Activated naive CD4-positive, alpha-beta T cell treated with anti-CD3 and anti-CD28 coated beads, Interleukin-2, amount 50 U/mL, for 24 hours (primary cell): ENCODE measurements at regions not wholly inside any gene's neighbourhood (a gene's known extent, or its start where the extent isn't known, plus 50 kb on each side); places are given as distances from the start of the nearest gene placed in this dataset.

ENCODE experiments used
- H3K27ac Mint-ChIP-seq: one replicate; pipeline ENCODE4 v1.8.0; 2021; ENCODE audit warnings: mild to moderate bottlenecking, mixed read lengths
- H3K27me3 Mint-ChIP-seq: one replicate; pipeline ENCODE4 v1.8.0; 2021; ENCODE audit warnings: mixed read lengths
- H3K36me3 Mint-ChIP-seq: one replicate; pipeline ENCODE4 v1.8.0; 2021; ENCODE audit warnings: mixed read lengths
- H3K4me1 Mint-ChIP-seq: one replicate; pipeline ENCODE4 v1.8.0; 2021; ENCODE audit warnings: mixed read lengths
- H3K4me3 Mint-ChIP-seq: one replicate; pipeline ENCODE4 v1.8.0; 2021; ENCODE audit warnings: mild to moderate bottlenecking, mixed read lengths
- H3K9me3 Mint-ChIP-seq: one replicate; pipeline ENCODE4 v1.8.0; 2021; ENCODE audit warnings: mixed read lengths

DNA sequence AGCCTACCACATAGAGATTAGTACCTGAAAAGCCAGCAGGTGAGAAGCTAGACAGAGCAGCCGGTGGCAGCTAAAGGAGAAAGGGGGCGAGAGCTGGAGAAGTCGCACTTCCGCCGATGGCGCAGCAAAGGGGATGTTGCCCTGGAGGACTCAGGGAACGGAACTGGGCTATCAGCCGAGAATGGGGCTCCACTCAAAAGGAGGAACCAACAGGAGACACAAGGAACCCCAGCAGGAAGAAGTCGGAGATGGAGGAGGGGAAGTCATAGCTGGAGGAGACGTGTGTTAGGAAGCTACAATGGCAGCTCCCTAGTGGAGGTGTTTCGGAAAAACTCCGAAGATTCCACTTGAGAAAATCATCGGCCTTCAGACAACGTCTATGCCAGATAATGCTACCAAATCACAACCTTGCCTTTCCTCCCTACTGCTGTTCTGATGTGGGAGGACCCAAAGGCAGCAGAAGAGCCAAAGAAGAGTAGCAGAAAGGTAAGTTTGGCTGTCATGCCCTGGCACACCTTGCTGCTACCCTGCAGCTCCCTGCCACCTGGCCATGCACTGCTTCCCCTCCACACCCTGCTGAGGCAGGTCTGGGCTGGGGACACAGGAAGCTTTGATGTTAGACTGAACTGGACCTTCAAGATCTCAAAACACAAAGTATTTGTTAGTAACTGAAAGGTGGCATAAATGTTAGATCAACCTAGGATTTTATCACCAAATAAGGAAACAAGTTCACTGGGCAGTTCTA is 127.9 kb downstream of the DLEU7 start:
- no peak overlapping the region for H3K4me3 Mint-ChIP-seq
- no peak overlapping the region for H3K27ac Mint-ChIP-seq
- H3K27me3 Mint-ChIP-seq: peaks cover 2% of the 10 kb centered on the region
- H3K4me1 Mint-ChIP-seq: peaks cover 19% of the 10 kb centered on the region
- H3K9me3 Mint-ChIP-seq: no peaks in the 10 kb centered on the region
- H3K36me3 Mint-ChIP-seq: no peaks in the 10 kb centered on the region

DNA sequence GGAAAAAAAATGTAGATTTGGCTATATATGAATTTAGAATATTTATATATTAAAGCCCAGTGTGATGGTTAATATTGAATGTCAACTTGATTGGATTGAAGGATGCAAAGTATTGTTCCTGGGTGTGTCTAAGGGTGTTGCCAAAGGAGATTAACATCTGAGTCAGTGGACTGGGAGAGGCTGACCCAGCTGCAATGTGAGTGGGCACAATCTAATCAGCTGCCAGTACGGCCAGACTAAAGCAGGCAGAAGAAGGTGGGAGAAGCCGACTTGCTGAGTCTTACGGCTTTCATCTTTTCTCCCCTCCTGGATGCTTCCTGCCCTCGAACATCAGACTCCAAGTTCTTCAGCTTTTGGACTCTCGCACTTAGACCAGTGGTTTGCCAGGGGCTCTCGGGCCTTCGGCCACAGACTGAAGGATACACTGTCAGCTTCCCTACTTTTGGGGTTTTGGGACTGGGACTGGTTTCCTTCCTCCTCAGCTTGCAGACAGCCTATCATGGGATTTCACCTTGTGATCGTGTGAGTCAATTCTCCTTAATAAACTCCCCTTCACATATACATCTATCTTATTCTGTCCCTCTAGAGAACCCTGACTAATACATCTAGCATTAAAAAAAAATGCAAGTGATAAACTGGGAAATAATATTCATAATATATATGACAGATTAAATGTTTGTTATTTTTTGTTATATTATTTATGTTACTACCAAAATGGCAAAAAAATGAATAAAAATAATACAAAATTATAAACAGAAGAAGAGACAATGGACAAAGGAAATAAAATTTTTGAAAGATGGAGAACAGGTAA is 122.4 kb downstream of the DLEU7 start:
- H3K27ac Mint-ChIP-seq: no peak overlapping the region
- H3K4me1 Mint-ChIP-seq: no peaks in the 10 kb centered on the region

GRCh38 chr13:50721672-50721992 is 121.9 kb downstream of the DLEU7 start:
- Mint-ChIP-seq H3K27me3 (peaks cover 5% of the 10 kb centered on the region), H3K4me1 (no peaks in the 10 kb centered on the region), H3K4me3 (no peak overlapping the region), H3K9me3 (no peaks in the 10 kb centered on the region), H3K27ac (no peak overlapping the region), H3K36me3 (peaks cover 1% of the 10 kb centered on the region)

More for the DNA sequence above, 122.4 kb downstream of the DLEU7 start:
- peaks cover 1% of the 10 kb centered on the region for H3K36me3 Mint-ChIP-seq
- H3K9me3 Mint-ChIP-seq: no peaks in the 10 kb centered on the region
- no peak overlapping the region for H3K4me3 Mint-ChIP-seq
- peaks cover 5% of the 10 kb centered on the region for H3K27me3 Mint-ChIP-seq

DNA sequence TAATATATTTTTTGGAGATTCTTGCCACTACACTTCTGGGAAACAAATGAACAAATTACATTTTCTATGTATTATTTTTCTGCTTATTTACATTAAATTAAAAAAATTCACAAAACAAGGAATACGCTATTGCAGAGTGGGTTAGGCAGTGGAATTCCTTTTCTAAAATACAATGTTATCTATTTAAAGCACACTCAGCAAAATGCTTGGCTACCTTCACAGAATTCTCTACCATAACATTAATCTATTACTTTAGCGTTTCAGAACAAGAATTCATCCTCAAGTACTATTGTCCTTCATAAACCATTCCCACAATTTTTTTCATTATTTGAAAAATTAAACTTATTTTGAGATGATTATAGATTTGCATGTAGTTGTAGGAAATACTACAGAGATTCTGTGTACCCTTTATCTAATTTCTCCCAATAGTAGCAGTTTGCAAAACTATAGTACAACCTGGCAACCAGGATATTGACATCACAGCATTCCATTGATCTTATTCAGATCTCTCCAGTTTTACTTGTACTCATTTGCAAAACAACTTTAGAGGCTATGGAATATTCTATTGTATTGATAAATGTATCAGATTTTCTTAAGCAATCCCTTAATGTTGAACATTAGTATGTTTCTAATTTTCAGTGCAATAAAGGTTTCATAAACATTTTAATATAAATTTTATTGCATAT is 120.9 kb downstream of the DLEU7 start:
- no peaks in the 10 kb centered on the region for H3K4me1 Mint-ChIP-seq
- H3K36me3 Mint-ChIP-seq: peaks cover 1% of the 10 kb centered on the region
- no peak overlapping the region for H3K27ac Mint-ChIP-seq
- H3K27me3 Mint-ChIP-seq: peaks cover 3% of the 10 kb centered on the region
- H3K9me3 Mint-ChIP-seq: no peaks in the 10 kb centered on the region
- H3K4me3 Mint-ChIP-seq: no peak overlapping the region

GRCh38 chr13:50724438-50724837 is 119.1 kb downstream of the DLEU7 start:
- Mint-ChIP-seq H3K9me3 (no peaks in the 10 kb centered on the region), H3K4me1 (no peaks in the 10 kb centered on the region), H3K36me3 (peaks cover 1% of the 10 kb centered on the region), H3K27me3 (peaks cover 5% of the 10 kb centered on the region), H3K4me3 (no peak overlapping the region), H3K27ac (peak overlapping the region; percentile 78)

DNA sequence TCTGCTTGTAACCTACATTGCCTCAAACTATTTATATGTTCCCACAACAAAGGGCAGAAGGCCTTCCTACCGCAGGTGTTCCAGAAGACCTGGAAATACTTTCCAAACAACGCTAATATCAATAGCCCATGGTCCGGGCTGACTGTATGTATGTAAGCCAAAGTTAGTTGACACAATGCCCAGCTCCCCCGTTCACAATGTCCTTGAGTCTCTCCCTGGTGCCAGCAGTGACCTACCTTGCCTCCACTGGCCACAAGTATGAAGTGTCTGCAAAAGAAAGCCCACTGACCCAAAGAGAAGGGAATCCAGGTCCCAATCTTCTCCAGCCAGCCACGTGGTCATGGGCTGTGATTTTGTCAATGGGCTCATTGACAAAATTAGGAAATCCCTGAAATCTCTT is 118.6 kb downstream of the DLEU7 start:
- Mint-ChIP-seq H3K36me3 (peaks cover 1% of the 10 kb centered on the region), H3K27ac (no peak overlapping the region), H3K27me3 (peaks cover 5% of the 10 kb centered on the region), H3K4me1 (no peaks in the 10 kb centered on the region), H3K4me3 (no peak overlapping the region), H3K9me3 (no peaks in the 10 kb centered on the region)

DNA sequence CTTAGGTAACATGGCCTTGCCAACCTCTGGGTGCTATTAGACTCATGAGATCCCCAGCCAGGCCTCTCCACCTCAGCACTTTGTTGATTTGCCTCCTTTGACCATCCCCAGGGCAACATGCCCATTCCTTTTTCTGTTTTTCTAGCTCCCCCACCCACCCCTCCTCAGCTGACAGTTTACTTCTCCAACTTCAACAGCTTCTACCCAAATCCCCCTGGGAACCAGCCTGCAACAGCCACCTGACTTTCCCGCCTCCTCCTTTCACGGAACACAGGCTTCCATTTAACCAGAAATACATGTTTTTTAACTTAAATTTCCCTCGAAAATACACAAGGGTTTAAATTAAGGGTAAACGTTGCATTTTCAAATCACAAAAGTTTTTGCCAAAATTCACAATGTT is 117.3 kb downstream of the DLEU7 start:
- Mint-ChIP-seq H3K9me3 (no peaks in the 10 kb centered on the region), H3K4me3 (no peak overlapping the region), H3K36me3 (peaks cover 1% of the 10 kb centered on the region), H3K4me1 (no peaks in the 10 kb centered on the region), H3K27ac (no peak overlapping the region), H3K27me3 (peaks cover 5% of the 10 kb centered on the region)

DNA sequence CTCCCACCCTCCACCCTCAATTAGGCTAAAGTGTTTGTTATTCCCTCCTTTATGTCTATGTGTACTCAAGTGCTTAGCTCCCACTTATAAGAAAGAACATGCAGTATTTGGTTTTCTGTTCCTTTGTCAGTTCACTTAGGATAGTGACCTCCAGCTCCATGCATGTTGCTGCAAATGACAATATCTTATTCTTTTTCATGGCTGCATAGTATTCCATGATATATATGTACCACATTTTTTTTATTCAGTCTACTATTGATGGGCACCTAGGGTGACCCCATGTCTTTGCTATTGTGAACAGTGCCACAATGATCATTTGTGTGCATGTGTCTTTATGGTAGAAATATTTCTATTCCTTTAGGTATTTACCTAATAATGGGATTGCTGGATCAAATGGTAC is 114.3 kb downstream of the DLEU7 start:
- Mint-ChIP-seq H3K9me3 (no peaks in the 10 kb centered on the region), H3K27me3 (peaks cover 5% of the 10 kb centered on the region), H3K4me1 (no peaks in the 10 kb centered on the region), H3K27ac (no peak overlapping the region), H3K4me3 (no peak overlapping the region), H3K36me3 (peaks cover 1% of the 10 kb centered on the region)

- peaks cover 2% of the 10 kb centered on the region for H3K27me3 Mint-ChIP-seq
- H3K9me3 Mint-ChIP-seq: no peaks in the 10 kb centered on the region
- H3K36me3 Mint-ChIP-seq: no peaks in the 10 kb centered on the region
- H3K4me3 Mint-ChIP-seq: no peak overlapping the region
- H3K27ac Mint-ChIP-seq: no peak overlapping the region
- H3K4me1 Mint-ChIP-seq: no peaks in the 10 kb centered on the region
Observed at GRCh38 chr13:50730496-50731351, 112.8 kb downstream of the DLEU7 start.

GRCh38 chr13:50731400-50731799 is 112.1 kb downstream of the DLEU7 start:
- Mint-ChIP-seq H3K27me3 (peaks cover 2% of the 10 kb centered on the region), H3K9me3 (no peaks in the 10 kb centered on the region), H3K36me3 (no peaks in the 10 kb centered on the region), H3K4me1 (no peaks in the 10 kb centered on the region), H3K27ac (no peak overlapping the region), H3K4me3 (no peak overlapping the region)

DNA sequence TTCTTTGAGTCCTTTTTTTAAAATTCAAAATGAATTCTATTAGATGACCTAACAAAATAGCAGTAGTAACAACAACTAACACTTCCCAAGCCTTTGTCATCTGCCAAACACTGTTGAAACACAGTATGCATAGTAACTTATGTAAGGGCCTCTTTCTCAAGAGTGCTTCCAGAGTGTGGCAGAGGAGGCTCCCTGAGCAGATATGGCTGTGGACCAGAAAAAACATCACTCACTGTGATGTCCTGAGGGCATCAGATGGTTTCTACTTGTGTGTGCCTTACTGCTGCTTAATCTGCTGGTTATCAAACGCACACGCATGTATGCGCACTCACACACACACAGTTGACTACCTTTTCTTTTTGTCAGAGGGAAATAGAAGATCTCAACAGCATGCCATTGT is 110.8 kb downstream of the DLEU7 start:
- Mint-ChIP-seq H3K9me3 (no peaks in the 10 kb centered on the region), H3K4me3 (no peak overlapping the region), H3K36me3 (no peaks in the 10 kb centered on the region), H3K27me3 (peaks cover 2% of the 10 kb centered on the region), H3K4me1 (no peaks in the 10 kb centered on the region), H3K27ac (no peak overlapping the region)

DNA sequence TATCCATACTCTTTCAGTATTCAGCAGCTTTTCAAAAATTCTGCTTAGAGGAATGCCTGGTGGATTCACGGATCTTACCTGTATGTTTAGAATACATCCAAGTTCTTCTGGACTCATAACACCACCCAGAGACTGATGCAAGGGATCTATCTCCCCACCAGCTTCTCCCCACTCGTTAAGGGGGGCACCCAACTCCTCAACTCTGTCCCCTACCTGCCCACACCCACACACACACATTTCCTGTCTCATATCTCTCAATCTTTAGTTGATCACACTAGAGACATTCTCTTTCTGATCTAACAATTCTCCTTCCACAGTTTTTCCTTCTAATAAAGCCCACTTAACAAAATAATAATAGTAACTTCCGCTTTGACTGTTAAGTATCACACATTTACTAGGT is 110.1 kb downstream of the DLEU7 start:
- peaks cover 2% of the 10 kb centered on the region for H3K27me3 Mint-ChIP-seq
- H3K4me3 Mint-ChIP-seq: no peak overlapping the region
- no peak overlapping the region for H3K27ac Mint-ChIP-seq
- no peaks in the 10 kb centered on the region for H3K4me1 Mint-ChIP-seq
- H3K36me3 Mint-ChIP-seq: no peaks in the 10 kb centered on the region
- no peaks in the 10 kb centered on the region for H3K9me3 Mint-ChIP-seq

DNA sequence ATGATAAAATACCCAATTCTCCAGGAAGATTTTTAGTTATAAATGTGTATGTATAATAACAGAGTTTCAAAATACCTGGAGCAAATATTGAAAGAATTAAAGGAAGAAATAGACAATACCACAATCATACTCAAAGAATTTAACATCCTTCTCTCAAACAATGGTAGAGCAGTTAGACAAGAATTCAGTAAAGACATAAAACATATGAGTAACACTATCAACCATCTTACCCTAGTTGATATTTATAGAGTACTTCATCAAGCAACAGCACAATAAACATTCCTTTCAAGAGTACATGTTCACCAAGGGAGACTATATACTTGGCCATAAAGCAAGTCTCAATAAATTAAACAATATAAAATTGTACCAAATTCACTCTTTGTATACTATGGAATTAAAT is 108.4 kb downstream of the DLEU7 start:
- no peaks in the 10 kb centered on the region for H3K4me1 Mint-ChIP-seq
- no peaks in the 10 kb centered on the region for H3K36me3 Mint-ChIP-seq
- no peaks in the 10 kb centered on the region for H3K27me3 Mint-ChIP-seq
- no peak overlapping the region for H3K27ac Mint-ChIP-seq
- no peaks in the 10 kb centered on the region for H3K9me3 Mint-ChIP-seq
- H3K4me3 Mint-ChIP-seq: no peak overlapping the region

- Mint-ChIP-seq H3K4me1 (no peaks in the 10 kb centered on the region), H3K9me3 (no peaks in the 10 kb centered on the region)
Observed at GRCh38 chr13:50740052-50740741, 103.3 kb downstream of the DLEU7 start.

GRCh38 chr13:50742353-50742752 is 101.1 kb downstream of the DLEU7 start:
- no peaks in the 10 kb centered on the region for H3K36me3 Mint-ChIP-seq
- H3K4me3 Mint-ChIP-seq: no peak overlapping the region
- H3K9me3 Mint-ChIP-seq: no peaks in the 10 kb centered on the region
- H3K27ac Mint-ChIP-seq: no peak overlapping the region
- H3K27me3 Mint-ChIP-seq: no peaks in the 10 kb centered on the region
- no peaks in the 10 kb centered on the region for H3K4me1 Mint-ChIP-seq

More at GRCh38 chr13:50740052-50740741, 103.3 kb downstream of the DLEU7 start:
- Mint-ChIP-seq H3K27ac (no peak overlapping the region), H3K36me3 (no peaks in the 10 kb centered on the region), H3K4me3 (no peak overlapping the region), H3K27me3 (no peaks in the 10 kb centered on the region)
